ENCODE measurements at regions not wholly inside any gene's neighbourhood (a gene's known extent, or its start where the extent isn't known, plus 50 kb on each side); places are given as distances from the start of the nearest gene placed in this dataset.

GRCh38 chr4:179583221-179583620 lies 2141.0 kb upstream of the AGA start:
- Histone ChIP-seq H3K27ac (no peak overlapping the region), H3K4me3 (ENCODE audit: low read depth, low read length) (no peak overlapping the region), H3K9me3 (ENCODE audit: severe bottlenecking) (no peaks in the 10 kb centered on the region), H3K36me3 (no peaks in the 10 kb centered on the region), H3K27me3 (ENCODE audit: insufficient read depth, low read depth, severe bottlenecking) (peaks cover 29% of the 10 kb centered on the region)
- TF ChIP-seq CTCF (IDR thresholded peaks at IDR 0.05; ENCODE audit: low read depth, low read length) = no peak
- DNase-seq = no peak

GRCh38 chr4:179584101-179584500 lies 2141.9 kb upstream of the AGA start:
- no peak for DNase-seq
- Histone ChIP-seq H3K36me3 (no peaks in the 10 kb centered on the region), H3K4me3 (ENCODE audit: low read depth, low read length) (no peak overlapping the region), H3K27ac (no peak overlapping the region), H3K27me3 (ENCODE audit: insufficient read depth, low read depth, severe bottlenecking) (peaks cover 24% of the 10 kb centered on the region), H3K9me3 (ENCODE audit: severe bottlenecking) (no peaks in the 10 kb centered on the region)
- TF ChIP-seq CTCF (IDR thresholded peaks at IDR 0.05; ENCODE audit: low read depth, low read length) = no peak

GRCh38 chr4:179585761-179586160 lies 2143.5 kb upstream of the AGA start:
- DNase-seq = no peak
- Histone ChIP-seq H3K4me3 (ENCODE audit: low read depth, low read length) (no peak overlapping the region), H3K27me3 (ENCODE audit: insufficient read depth, low read depth, severe bottlenecking) (peaks cover 25% of the 10 kb centered on the region), H3K27ac (no peak overlapping the region), H3K36me3 (no peaks in the 10 kb centered on the region), H3K9me3 (ENCODE audit: severe bottlenecking) (no peaks in the 10 kb centered on the region)
- no peak for TF ChIP-seq CTCF (IDR thresholded peaks at IDR 0.05; ENCODE audit: low read depth, low read length)

- no peak overlapping the region for H3K4me3 ChIP-seq (ENCODE audit: low read depth, low read length)
- H3K9me3 ChIP-seq (ENCODE audit: severe bottlenecking) = no peaks in the 10 kb centered on the region
- peaks cover 32% of the 10 kb centered on the region for H3K27me3 ChIP-seq (ENCODE audit: insufficient read depth, low read depth, severe bottlenecking)
- no peak overlapping the region for H3K27ac ChIP-seq
- H3K36me3 ChIP-seq = no peaks in the 10 kb centered on the region
- DNase-seq = no peak
- no peak for TF ChIP-seq CTCF (IDR thresholded peaks at IDR 0.05; ENCODE audit: low read depth, low read length)
These were observed 2144.2 kb upstream of the AGA start for GRCh38 chr4:179586460-179586859.

GRCh38 chr4:179595671-179596410 lies 2153.6 kb upstream of the AGA start:
- TF ChIP-seq CTCF (IDR thresholded peaks at IDR 0.05; ENCODE audit: low read depth, low read length) = no peak
- Histone ChIP-seq H3K36me3 (no peaks in the 10 kb centered on the region), H3K4me3 (ENCODE audit: low read depth, low read length) (no peak overlapping the region), H3K27ac (no peak overlapping the region), H3K27me3 (ENCODE audit: insufficient read depth, low read depth, severe bottlenecking) (peaks cover 67% of the 10 kb centered on the region), H3K9me3 (ENCODE audit: severe bottlenecking) (no peaks in the 10 kb centered on the region)
- no peak for DNase-seq

GRCh38 chr4:179596621-179597020 lies 2154.4 kb upstream of the AGA start:
- Histone ChIP-seq H3K9me3 (ENCODE audit: severe bottlenecking) (no peaks in the 10 kb centered on the region), H3K27ac (no peak overlapping the region), H3K4me3 (ENCODE audit: low read depth, low read length) (no peak overlapping the region), H3K36me3 (no peaks in the 10 kb centered on the region), H3K27me3 (ENCODE audit: insufficient read depth, low read depth, severe bottlenecking) (peaks cover 61% of the 10 kb centered on the region)
- no peak for DNase-seq
- TF ChIP-seq CTCF (IDR thresholded peaks at IDR 0.05; ENCODE audit: low read depth, low read length) = no peak
